ENCODE measurements at regions not wholly inside any gene's neighbourhood (a gene's known extent, or its start where the extent isn't known, plus 50 kb on each side); places are given as distances from the start of the nearest gene placed in this dataset.

DNA sequence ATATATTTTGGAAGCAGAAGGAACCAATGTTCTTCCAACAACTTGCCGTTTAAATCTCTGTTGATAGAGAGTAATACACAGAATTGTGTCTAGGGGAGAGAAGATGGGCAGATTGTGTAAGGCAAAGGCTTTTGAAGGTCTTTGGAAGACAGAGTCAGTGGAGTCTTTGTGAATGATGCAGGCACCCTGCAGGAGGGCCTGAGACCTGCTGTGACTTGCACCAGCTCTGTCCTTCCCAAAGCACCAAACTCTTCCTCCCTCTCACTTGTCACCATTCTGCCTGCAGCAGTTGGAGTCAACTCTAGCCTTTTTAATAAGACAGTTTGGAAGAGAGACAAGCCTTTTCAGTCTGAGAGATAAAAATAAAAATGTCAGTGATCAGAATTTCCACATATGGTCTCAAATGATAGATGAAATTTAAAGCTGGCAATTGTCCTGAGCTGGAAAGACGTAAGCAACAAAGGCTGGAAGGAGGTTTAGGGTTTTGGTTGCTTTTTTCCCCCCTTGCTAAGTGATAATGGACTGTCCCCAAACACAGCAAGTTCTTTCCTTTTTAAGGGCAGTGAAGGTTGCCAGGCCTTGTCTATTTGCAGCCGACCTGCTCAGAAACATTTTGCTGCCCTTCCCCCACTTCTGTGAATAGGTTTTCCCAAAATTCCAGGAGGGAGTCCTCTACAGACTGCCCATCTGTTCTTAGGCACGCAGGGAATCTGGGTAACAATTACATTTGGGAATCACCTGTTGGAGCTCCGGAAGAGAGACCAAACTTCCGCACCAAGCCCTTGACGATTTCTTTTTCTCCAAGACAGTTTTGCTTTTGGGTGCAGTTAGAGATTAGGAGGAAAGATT, 103.0 kb upstream of the NTF3 start:
- no peak for TF ChIP-seq EP300 (conservative IDR thresholded peaks at IDR 0.05; ENCODE audit: poor library complexity, severe bottlenecking)
- TF ChIP-seq TAF1 (IDR thresholded peaks at IDR 0.05; ENCODE audit: low read depth) = no peak
- TF ChIP-seq, protein P1, sequence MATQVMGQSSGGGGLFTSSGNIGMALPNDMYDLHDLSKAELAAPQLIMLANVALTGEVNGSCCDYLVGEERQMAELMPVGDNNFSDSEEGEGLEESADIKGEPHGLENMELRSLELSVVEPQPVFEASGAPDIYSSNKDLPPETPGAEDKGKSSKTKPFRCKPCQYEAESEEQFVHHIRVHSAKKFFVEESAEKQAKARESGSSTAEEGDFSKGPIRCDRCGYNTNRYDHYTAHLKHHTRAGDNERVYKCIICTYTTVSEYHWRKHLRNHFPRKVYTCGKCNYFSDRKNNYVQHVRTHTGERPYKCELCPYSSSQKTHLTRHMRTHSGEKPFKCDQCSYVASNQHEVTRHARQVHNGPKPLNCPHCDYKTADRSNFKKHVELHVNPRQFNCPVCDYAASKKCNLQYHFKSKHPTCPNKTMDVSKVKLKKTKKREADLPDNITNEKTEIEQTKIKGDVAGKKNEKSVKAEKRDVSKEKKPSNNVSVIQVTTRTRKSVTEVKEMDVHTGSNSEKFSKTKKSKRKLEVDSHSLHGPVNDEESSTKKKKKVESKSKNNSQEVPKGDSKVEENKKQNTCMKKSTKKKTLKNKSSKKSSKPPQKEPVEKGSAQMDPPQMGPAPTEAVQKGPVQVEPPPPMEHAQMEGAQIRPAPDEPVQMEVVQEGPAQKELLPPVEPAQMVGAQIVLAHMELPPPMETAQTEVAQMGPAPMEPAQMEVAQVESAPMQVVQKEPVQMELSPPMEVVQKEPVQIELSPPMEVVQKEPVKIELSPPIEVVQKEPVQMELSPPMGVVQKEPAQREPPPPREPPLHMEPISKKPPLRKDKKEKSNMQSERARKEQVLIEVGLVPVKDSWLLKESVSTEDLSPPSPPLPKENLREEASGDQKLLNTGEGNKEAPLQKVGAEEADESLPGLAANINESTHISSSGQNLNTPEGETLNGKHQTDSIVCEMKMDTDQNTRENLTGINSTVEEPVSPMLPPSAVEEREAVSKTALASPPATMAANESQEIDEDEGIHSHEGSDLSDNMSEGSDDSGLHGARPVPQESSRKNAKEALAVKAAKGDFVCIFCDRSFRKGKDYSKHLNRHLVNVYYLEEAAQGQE (IDR thresholded peaks at IDR 0.05; ENCODE audit: borderline replicate concordance) = no peak
- no peak for TF ChIP-seq POLR2AphosphoS5 (IDR thresholded peaks at IDR 0.05)
- TF ChIP-seq MXI1 (conservative IDR thresholded peaks at IDR 0.05; ENCODE audit: poor library complexity, severe bottlenecking) = no peak
- no peak for TF ChIP-seq RAD21 (conservative IDR thresholded peaks at IDR 0.05)
- TF ChIP-seq EZH2 (IDR thresholded peaks at IDR 0.05; ENCODE audit: borderline replicate concordance, insufficient read depth, low read length, poor library complexity, severe bottlenecking) = no peak
- TF ChIP-seq SMC3 (conservative IDR thresholded peaks at IDR 0.05; ENCODE audit: poor library complexity) = no peak
- TF ChIP-seq, protein P2, sequence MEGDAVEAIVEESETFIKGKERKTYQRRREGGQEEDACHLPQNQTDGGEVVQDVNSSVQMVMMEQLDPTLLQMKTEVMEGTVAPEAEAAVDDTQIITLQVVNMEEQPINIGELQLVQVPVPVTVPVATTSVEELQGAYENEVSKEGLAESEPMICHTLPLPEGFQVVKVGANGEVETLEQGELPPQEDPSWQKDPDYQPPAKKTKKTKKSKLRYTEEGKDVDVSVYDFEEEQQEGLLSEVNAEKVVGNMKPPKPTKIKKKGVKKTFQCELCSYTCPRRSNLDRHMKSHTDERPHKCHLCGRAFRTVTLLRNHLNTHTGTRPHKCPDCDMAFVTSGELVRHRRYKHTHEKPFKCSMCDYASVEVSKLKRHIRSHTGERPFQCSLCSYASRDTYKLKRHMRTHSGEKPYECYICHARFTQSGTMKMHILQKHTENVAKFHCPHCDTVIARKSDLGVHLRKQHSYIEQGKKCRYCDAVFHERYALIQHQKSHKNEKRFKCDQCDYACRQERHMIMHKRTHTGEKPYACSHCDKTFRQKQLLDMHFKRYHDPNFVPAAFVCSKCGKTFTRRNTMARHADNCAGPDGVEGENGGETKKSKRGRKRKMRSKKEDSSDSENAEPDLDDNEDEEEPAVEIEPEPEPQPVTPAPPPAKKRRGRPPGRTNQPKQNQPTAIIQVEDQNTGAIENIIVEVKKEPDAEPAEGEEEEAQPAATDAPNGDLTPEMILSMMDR (IDR thresholded peaks at IDR 0.05; ENCODE audit: poor library complexity, severe bottlenecking) = no peak
- Histone ChIP-seq H3K36me3 (ENCODE audit: insufficient read depth, low read length) (no peaks in the 10 kb centered on the region), H3K4me3 (ENCODE audit: low read length) (no peak overlapping the region), H3K9ac (ENCODE audit: low read length) (no peak overlapping the region), H3K9me2 (ENCODE audit: insufficient read depth, low read length) (no peaks in the 10 kb centered on the region), H4K20me1 (ENCODE audit: insufficient read depth) (no peaks in the 10 kb centered on the region), H2AFZ (ENCODE audit: low read depth, low read length) (no peak overlapping the region), H3F3A (ENCODE audit: insufficient read depth, low read length, poor library complexity, severe bottlenecking) (no peaks in the 10 kb centered on the region), H3K4me2 (ENCODE audit: low read length) (no peak overlapping the region), H3K27me3 (ENCODE audit: insufficient read depth, low read depth, low read length) (no peaks in the 10 kb centered on the region), H3K79me2 (replicated peaks; ENCODE audit: insufficient read depth, low read length) (no peaks in the 10 kb centered on the region), H3K9me3 (ENCODE audit: low read length) (no peaks in the 10 kb centered on the region), H3K27ac (ENCODE audit: low read length) (no peak overlapping the region)

- no peaks in the 10 kb centered on the region for H3K9me2 ChIP-seq (ENCODE audit: insufficient read depth, low read length)
- H3K4me3 ChIP-seq (ENCODE audit: low read length) = no peak overlapping the region
- no peaks in the 10 kb centered on the region for H3K79me2 ChIP-seq (replicated peaks; ENCODE audit: insufficient read depth, low read length)
- H4K20me1 ChIP-seq (ENCODE audit: insufficient read depth) = no peaks in the 10 kb centered on the region
- no peaks in the 10 kb centered on the region for H3F3A ChIP-seq (ENCODE audit: insufficient read depth, low read length, poor library complexity, severe bottlenecking)
- TF ChIP-seq, protein P1 (IDR thresholded peaks at IDR 0.05; ENCODE audit: borderline replicate concordance) = no peak
- TF ChIP-seq, protein P2 (IDR thresholded peaks at IDR 0.05; ENCODE audit: poor library complexity, severe bottlenecking) = no peak
- TF ChIP-seq RAD21 (conservative IDR thresholded peaks at IDR 0.05) = no peak
- no peak for TF ChIP-seq EP300 (conservative IDR thresholded peaks at IDR 0.05; ENCODE audit: poor library complexity, severe bottlenecking)
- no peak for TF ChIP-seq POLR2AphosphoS5 (IDR thresholded peaks at IDR 0.05)
- TF ChIP-seq EZH2 (IDR thresholded peaks at IDR 0.05; ENCODE audit: borderline replicate concordance, insufficient read depth, low read length, poor library complexity, severe bottlenecking) = no peak
- no peak for TF ChIP-seq SMC3 (conservative IDR thresholded peaks at IDR 0.05; ENCODE audit: poor library complexity)
- TF ChIP-seq MXI1 (conservative IDR thresholded peaks at IDR 0.05; ENCODE audit: poor library complexity, severe bottlenecking) = no peak
- no peak for TF ChIP-seq TAF1 (IDR thresholded peaks at IDR 0.05; ENCODE audit: low read depth)
- no peak overlapping the region for H3K9ac ChIP-seq (ENCODE audit: low read length)
- no peak overlapping the region for H3K4me2 ChIP-seq (ENCODE audit: low read length)
- H3K27ac ChIP-seq (ENCODE audit: low read length) = no peak overlapping the region
- H2AFZ ChIP-seq (ENCODE audit: low read depth, low read length) = no peak overlapping the region
- H3K9me3 ChIP-seq (ENCODE audit: low read length) = no peaks in the 10 kb centered on the region
- no peaks in the 10 kb centered on the region for H3K27me3 ChIP-seq (ENCODE audit: insufficient read depth, low read depth, low read length)
- no peaks in the 10 kb centered on the region for H3K36me3 ChIP-seq (ENCODE audit: insufficient read depth, low read length)
These were observed 99.4 kb upstream of the NTF3 start for GRCh38 chr12:5332551-5332950.
